Glutamatergic neuron (in vitro differentiated cells): ENCODE measurements at regions not wholly inside any gene's neighbourhood (a gene's known extent, or its start where the extent isn't known, plus 50 kb on each side); places are given as distances from the start of the nearest gene placed in this dataset.

Experiments used
- DNase-seq: peaks from one replicate; pipeline ENCODE4 v3.0.0; 2022
- H3K27ac Mint-ChIP-seq: one replicate; pipeline ENCODE4 v1.8.0; 2020; ENCODE audit warnings: mild to moderate bottlenecking, mixed read lengths, inconsistent platforms; ENCODE audit not compliant: unreplicated experiment
- H3K27me3 Mint-ChIP-seq: one replicate; pipeline ENCODE4 v1.8.0; 2020; ENCODE audit warnings: mild to moderate bottlenecking, moderate library complexity, mixed read lengths, inconsistent platforms; ENCODE audit not compliant: unreplicated experiment
- H3K36me3 Mint-ChIP-seq: one replicate; pipeline ENCODE4 v1.8.0; 2020; ENCODE audit warnings: mild to moderate bottlenecking, mixed read lengths, inconsistent platforms; ENCODE audit not compliant: unreplicated experiment
- H3K4me1 Mint-ChIP-seq: one replicate; pipeline ENCODE4 v1.8.0; 2020; ENCODE audit warnings: mild to moderate bottlenecking, low read depth, mixed read lengths, inconsistent platforms; ENCODE audit not compliant: unreplicated experiment
- H3K4me3 Mint-ChIP-seq: one replicate; pipeline ENCODE4 v1.8.0; 2020; ENCODE audit warnings: mild to moderate bottlenecking, mixed read lengths, inconsistent platforms; ENCODE audit not compliant: unreplicated experiment
- H3K9me3 Mint-ChIP-seq: one replicate; pipeline ENCODE4 v1.8.0; 2020; ENCODE audit warnings: mild to moderate bottlenecking, moderate library complexity, mixed read lengths, inconsistent platforms; ENCODE audit not compliant: unreplicated experiment
- CTCF ChIP-seq: fragments of 200-600 bp; sonication (generic); IDR thresholded peaks from one replicate; pipeline ENCODE4 v1.5.0; 2021; ENCODE audit not compliant: partially characterized antibody, unreplicated experiment

- no peaks in the 10 kb centered on the region for H3K9me3 Mint-ChIP-seq
- H3K4me1 Mint-ChIP-seq = no peaks in the 10 kb centered on the region
- no peak overlapping the region for H3K27ac Mint-ChIP-seq
- no peak overlapping the region for H3K4me3 Mint-ChIP-seq
- DNase-seq = no peak
- H3K36me3 Mint-ChIP-seq = no peaks in the 10 kb centered on the region
- no peak for TF ChIP-seq CTCF
- no peaks in the 10 kb centered on the region for H3K27me3 Mint-ChIP-seq
Observed at GRCh38 chr14:84777356-84777755, 752.6 kb upstream of the FLRT2 start.

- H3K36me3 Mint-ChIP-seq = no peaks in the 10 kb centered on the region
- no peak for DNase-seq
- H3K27ac Mint-ChIP-seq = no peak overlapping the region
- H3K9me3 Mint-ChIP-seq = no peaks in the 10 kb centered on the region
- H3K27me3 Mint-ChIP-seq = no peaks in the 10 kb centered on the region
- no peak for TF ChIP-seq CTCF
- no peaks in the 10 kb centered on the region for H3K4me1 Mint-ChIP-seq
- H3K4me3 Mint-ChIP-seq = no peak overlapping the region
Observed at GRCh38 chr14:84782902-84783301, 747.0 kb upstream of the FLRT2 start.

DNA sequence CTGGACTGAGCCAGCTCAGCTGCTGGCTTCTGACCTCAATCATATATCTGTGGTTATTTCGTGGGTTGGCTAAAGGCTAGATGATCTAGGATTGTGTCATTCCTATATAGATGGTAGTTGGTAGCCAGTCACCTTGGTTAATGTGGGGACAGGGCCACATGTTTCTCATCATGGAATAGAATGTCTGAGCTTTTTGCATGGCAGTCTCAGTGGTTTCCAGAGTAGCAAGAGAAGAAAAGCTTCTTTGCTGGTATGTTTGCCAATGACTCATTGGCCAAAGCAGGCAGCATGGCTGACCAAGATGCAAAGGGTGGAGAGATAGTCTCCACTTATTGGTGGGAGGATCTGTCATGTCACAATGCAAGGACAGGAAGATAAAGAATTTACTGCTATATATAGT is 746.4 kb upstream of the FLRT2 start:
- Mint-ChIP-seq H3K27me3 (no peaks in the 10 kb centered on the region), H3K4me3 (no peak overlapping the region), H3K9me3 (no peaks in the 10 kb centered on the region), H3K36me3 (no peaks in the 10 kb centered on the region), H3K27ac (no peak overlapping the region), H3K4me1 (no peaks in the 10 kb centered on the region)
- no peak for TF ChIP-seq CTCF
- DNase-seq = no peak

GRCh38 chr14:84785996-84786395 is 743.9 kb upstream of the FLRT2 start:
- Mint-ChIP-seq H3K9me3 (no peaks in the 10 kb centered on the region), H3K4me1 (no peaks in the 10 kb centered on the region), H3K27ac (no peak overlapping the region), H3K27me3 (no peaks in the 10 kb centered on the region), H3K36me3 (no peaks in the 10 kb centered on the region), H3K4me3 (no peak overlapping the region)
- DNase-seq = no peak
- TF ChIP-seq CTCF = no peak

GRCh38 chr14:84789012-84789411 is 740.9 kb upstream of the FLRT2 start:
- H3K27ac Mint-ChIP-seq = no peak overlapping the region
- no peak for TF ChIP-seq CTCF

More at GRCh38 chr14:84789012-84789411, 740.9 kb upstream of the FLRT2 start:
- Mint-ChIP-seq H3K27me3 (peaks cover 1% of the 10 kb centered on the region), H3K9me3 (no peaks in the 10 kb centered on the region), H3K36me3 (no peaks in the 10 kb centered on the region), H3K4me1 (no peaks in the 10 kb centered on the region), H3K4me3 (no peak overlapping the region)
- DNase-seq = no peak
